Transverse colon (tissue), 4 donors: ENCODE measurements at regions not wholly inside any gene's neighbourhood (a gene's known extent, or its start where the extent isn't known, plus 50 kb on each side); places are given as distances from the start of the nearest gene placed in this dataset.

Source experiments
- EP300 ChIP-seq: sonication (generic); formaldehyde crosslinking; IDR thresholded peaks from one replicate; pipeline ENCODE4 v1.6.1; 2017; ENCODE audit warnings: antibody characterized with exemption, low read depth
- POLR2A ChIP-seq: fragments of 450-650 bp; IDR thresholded peaks from one replicate; pipeline ENCODE4 v1.6.1; 2016; ENCODE audit warnings: antibody characterized with exemption, mild to moderate bottlenecking, moderate library complexity
- POLR2AphosphoS5 ChIP-seq, 3 donors: sonication (generic); formaldehyde crosslinking; IDR thresholded peaks; one replicate each; pipeline ENCODE4 v1.6.1; 2016; ENCODE audit warnings: antibody characterized with exemption in 3 of 3
- TF ChIP-seq, protein P1 (sequence below), 5 experiments: fragments of 200-600 bp in 3 of 5; fragments of 450-650 bp in 2 of 5; sonication (generic) in 3 of 5; IDR thresholded peaks; 1 replicate in 2 of 5; 2 replicates in 3 of 5; pipeline ENCODE4 v1.5.1; 2016 to 2017; ENCODE audit warnings: antibody characterized with exemption in 5 of 5, inconsistent platforms in 3 of 5, mild to moderate bottlenecking in 2 of 5, moderate library complexity in 1 of 5

DNA sequence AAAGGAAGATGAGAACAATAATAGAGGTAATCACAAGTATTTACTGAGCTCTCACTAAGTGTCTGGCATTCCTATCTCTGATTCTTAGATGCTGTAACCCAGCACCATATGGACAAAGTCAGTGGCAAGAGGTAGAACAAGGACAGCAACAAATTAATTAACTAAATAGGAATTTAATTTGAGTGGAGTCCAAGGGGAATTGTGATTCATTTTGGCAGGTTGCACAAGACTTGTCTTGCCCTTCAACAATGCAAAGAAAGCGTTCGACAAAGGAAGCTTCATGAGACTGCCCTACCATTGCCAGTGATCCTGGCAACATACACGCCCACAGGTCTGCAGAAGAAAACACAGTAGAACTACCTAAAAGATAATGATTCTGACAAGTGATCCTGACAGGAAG lies 221.6 kb downstream of the RBM43 start:
- TF ChIP-seq POLR2A = no peak
- TF ChIP-seq, protein P1, sequence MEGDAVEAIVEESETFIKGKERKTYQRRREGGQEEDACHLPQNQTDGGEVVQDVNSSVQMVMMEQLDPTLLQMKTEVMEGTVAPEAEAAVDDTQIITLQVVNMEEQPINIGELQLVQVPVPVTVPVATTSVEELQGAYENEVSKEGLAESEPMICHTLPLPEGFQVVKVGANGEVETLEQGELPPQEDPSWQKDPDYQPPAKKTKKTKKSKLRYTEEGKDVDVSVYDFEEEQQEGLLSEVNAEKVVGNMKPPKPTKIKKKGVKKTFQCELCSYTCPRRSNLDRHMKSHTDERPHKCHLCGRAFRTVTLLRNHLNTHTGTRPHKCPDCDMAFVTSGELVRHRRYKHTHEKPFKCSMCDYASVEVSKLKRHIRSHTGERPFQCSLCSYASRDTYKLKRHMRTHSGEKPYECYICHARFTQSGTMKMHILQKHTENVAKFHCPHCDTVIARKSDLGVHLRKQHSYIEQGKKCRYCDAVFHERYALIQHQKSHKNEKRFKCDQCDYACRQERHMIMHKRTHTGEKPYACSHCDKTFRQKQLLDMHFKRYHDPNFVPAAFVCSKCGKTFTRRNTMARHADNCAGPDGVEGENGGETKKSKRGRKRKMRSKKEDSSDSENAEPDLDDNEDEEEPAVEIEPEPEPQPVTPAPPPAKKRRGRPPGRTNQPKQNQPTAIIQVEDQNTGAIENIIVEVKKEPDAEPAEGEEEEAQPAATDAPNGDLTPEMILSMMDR (IDR thresholded peaks at IDR 0.05) = no peak
- no peak for TF ChIP-seq EP300
- no peak for TF ChIP-seq POLR2AphosphoS5 (IDR thresholded peaks at IDR 0.05)
